ENCODE measurements at regions not wholly inside any gene's neighbourhood (a gene's known extent, or its start where the extent isn't known, plus 50 kb on each side); places are given as distances from the start of the nearest gene placed in this dataset.

DNA sequence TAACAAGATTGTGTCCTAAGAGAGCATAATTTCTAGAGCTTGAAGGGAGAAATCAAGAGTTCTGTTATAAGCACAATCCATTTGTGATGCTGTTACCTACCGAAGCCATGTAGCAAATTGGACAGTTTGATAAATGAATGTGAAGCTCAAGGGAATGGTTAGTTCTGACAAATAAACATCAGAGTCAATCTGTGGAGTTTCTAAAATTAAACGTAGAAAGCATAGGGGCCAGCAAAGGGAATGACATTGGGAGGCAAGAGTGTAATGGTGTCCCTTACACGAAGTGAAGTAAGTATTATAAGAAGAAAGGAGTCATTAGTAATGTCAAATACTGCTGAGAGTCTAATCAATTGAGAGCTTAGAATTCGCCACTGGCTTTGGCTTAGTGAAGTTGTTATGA lies 200.2 kb upstream of the SLITRK1 start:
- TF ChIP-seq REST (IDR thresholded peaks at IDR 0.05; ENCODE audit: low read depth), result no peak
- no peak for TF ChIP-seq POLR2A (IDR thresholded peaks at IDR 0.05; ENCODE audit: borderline replicate concordance, extremely low read depth, insufficient read depth, insufficient read length)
- TF ChIP-seq MAX (IDR thresholded peaks at IDR 0.05), result no peak
- no peak for TF ChIP-seq CTCF (IDR thresholded peaks at IDR 0.05 in 2 of 3, conservative IDR thresholded peaks at IDR 0.05 in 1 of 3; ENCODE audit: borderline replicate concordance in 1 of 3, insufficient read depth in 1 of 3, low read depth in 2 of 3, low read length in 2 of 3)
- no peak for TF ChIP-seq EZH2 (IDR thresholded peaks at IDR 0.05)
- TF ChIP-seq YY1 (IDR thresholded peaks at IDR 0.05; ENCODE audit: extremely low read depth, insufficient replicate concordance, low read depth, low read length), result no peak

All from HCT116 (cell line).